ENCODE measurements at regions not wholly inside any gene's neighbourhood (a gene's known extent, or its start where the extent isn't known, plus 50 kb on each side); places are given as distances from the start of the nearest gene placed in this dataset.
"Not testable (repeated sequence)": the region's sequence is repeated elsewhere in the genome, so short reads cannot be mapped to it uniquely, and the experiment has no call there.

DNA sequence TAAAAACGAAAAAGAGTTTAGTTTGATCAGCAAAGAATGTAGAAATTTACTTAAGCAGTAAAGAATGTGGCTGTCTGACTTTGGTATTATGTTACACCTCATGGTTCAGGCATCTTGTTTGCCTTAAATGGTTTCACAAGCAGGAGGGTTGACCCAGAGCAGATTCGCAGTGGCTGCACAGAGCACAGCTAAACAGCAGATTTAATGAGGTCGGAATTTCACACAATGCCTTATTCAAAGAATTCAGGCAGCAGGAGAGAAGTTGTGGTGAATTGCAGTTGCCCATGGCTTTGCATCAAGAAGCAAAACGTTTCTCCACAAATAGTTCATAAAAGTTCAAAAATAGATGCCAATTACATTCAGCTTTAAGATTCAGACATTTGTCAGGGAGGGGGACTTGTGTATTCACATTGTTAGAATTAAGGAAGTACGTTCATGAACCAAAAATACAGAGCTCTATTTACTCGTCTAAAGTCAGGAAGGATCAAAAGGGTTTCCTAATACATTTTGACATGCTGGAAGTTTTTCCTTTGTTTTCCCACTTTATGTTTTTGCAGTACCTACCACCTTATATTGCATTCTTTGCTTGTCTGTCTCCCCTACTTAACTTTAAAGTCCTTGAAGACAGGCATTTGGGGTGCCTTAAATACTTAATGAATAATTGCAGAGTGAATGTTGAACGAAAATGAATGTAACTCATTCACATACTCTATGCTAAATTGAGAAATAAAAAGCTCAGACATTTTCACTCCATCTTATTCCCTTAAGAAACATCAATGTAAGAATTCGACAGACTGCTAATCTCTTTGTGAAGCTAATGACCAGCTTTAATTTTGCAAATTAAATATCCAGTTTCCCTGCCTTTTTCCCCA lies 1163.6 kb upstream of the CITED2 start:
- DNase-seq (ENCODE audit: low spot score): peak; percentile 35

DNA sequence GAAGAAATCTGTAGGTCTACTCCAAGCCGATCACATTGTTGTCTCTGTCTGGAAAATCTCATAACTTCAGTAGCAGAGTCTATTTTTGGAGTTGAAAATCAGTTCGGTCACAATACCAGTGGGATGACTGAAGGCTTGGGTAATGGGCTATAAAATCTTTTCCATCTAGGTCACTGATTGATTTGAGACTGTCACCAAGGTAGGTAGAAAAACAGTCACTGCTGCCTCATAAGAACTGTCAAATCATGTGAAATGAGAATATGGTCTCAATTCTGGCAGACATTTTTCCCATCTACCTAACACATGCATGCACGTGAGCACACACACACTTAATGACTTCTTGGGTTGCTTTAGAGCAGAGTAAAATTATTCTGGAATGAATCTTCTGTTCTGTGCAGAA lies 1162.8 kb upstream of the CITED2 start:
- DNase-seq (ENCODE audit: low spot score): peak; percentile 4

DNA sequence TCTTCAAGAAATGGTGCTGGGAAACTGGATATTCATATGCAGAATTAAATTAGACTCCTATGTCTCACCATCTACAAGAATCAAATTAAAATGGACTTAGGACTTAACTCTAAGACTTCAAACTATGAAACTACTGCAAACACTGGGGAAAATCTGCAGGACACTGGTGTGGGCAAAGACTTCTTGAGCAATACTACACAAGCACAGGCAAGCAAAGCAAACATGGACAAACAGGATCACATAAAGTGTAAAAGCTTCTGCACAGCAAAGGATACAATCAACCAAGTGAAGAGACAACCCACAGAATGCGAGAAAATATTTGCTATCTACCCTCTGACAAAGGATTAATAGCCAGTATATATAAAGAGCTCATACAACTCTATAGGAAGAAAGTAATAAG lies 1161.1 kb upstream of the CITED2 start:
- no peak for DNase-seq (ENCODE audit: low spot score)

DNA sequence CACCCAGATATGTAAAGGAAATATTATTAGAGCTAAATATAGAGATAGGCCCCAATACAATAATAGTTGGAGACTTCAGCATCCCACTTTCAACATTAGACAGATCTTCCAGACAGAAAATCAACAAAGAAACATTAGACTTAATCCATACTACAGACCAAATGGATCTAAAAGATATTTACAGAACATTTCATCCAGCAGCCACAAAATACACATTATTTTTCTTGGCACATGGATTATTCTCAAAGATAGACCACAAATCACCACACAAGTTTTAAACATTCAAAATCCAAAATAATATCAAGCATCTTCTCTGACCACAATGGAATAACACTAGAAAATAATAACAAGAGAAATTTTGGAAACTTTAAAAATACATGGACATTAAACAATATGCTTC lies 1159.1 kb upstream of the CITED2 start:
- DNase-seq (ENCODE audit: low spot score): no peak

DNA sequence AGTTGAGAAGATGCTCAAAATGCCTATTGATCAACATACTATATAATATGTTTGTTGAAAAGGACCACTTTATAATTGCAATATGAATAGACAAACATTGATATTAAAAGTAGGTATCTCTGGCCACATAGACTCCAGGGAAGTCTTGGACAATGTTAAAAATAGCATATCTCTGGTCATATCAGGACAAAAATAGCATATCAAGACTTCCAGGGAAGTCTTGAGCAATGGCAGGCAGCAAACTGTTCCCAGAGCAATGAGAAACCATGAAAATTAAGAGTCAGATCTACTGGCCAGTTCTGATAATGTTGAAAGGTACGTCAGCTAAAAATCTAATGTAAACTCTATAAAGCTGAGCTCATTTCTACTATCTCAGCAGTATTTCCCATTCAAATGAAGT lies 1130.3 kb upstream of the CITED2 start:
- no peak for DNase-seq (ENCODE audit: low spot score)

DNA sequence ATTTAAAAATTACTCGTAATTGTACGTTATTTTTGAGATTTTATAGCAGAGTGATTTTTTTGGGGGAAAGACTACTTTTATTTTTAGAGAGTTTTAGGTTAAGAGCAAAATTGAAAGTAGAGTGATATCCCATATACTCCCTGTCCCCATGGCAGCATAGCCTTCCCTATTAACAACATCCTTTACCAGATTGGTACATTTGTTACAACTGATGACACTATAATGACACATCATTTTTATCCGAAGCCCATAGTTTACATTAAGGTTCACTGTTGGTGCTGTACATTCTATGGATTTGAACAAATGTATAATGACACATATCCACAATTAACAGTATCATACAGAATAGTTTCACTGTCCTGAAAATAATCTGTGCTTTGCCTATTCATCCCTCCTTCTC lies 1126.4 kb upstream of the CITED2 start:
- DNase-seq (ENCODE audit: low spot score): no peak

DNA sequence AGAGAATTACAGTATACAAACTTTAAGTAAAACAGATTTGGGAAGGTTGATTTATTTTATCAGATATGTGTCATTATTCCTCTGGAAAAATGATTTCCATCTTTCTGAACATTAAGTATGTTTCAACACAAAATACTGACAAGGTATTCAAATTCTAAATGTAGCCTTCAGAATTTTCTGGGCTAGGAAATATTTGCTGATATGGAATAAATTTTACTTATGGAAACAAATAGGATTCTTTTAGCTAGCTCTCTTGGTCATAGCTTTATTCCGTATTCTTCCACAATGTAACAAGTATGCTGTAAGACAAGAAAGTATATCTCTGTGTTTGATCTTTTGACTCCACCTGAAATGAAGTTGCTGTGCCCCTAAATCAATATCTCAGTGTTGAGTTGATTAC lies 1125.2 kb upstream of the CITED2 start:
- DNase-seq (ENCODE audit: low spot score): no peak

DNA sequence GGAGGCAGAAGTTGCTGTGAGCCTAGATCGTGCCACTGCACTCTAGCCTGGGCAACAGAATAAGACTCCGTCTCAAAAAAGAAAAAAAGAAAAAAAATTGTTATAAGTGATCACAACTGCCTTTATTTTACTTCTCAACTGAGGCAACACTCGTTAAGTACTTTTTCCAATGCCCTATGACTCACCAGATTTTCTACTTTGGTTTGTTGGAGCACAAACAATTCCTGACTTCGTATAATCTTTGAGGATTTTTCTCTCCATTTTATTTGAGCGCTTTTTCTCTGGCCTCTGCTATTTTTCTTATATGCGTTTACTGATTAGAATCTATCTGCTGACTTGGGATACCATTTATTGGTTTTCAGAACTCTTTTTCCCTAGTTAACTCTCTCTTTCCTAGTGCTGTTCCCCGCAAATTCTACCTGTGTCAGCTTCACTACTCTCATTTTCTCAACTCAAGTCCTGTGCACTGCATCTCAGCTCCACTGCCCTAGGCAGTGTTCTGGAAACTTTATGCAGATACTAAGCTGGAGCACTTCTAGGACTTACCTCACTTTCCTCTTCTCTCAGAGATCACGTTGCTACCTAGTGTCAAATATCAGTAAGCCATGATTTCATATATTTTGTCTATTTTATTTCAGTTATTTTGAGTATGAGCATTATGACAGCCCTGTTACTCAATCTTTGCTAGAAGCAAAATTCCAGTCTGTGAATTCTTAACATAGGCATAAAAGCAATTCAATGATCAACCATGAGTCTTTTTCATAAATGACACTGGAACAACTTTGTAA lies 1120.1 kb upstream of the CITED2 start:
- DNase-seq (ENCODE audit: low spot score): no peak

DNA sequence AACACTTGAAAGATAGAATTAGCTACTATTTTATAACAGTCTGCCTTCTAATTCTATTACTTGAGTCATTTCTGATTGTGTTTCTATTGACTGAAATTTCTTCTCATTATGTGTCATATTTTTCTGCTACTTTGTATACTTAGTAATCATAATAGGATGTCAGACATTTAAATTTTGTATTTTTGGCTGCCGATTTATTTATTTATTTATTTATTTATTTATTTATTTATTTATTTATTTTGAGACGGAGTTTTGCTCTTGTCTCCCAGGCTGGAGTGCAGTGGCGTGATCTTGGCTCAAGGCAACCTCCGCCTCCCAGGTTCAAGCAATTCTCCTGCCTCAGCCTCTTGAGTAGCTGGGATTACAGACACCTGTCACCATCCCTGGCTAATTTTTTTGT lies 1119.0 kb upstream of the CITED2 start:
- DNase-seq (ENCODE audit: low spot score): not testable (repeated sequence)

DNA sequence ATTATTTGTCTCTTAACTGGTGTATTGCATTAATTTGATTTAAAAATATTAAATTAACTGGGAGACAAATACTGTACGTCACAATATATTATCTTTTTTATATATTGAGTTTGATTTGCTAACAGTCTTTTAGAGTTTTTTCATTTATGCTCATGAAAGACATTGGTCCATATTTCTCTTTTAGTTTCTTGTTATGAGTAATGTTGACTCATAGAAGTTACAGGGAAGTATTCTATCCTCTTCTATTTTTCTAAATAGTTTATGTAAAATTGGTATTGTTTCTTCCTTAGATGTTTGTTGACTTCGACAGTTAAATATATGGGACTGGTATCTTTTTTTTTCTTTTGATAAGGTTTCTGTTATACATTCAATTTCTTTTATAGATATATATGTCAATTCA lies 1115.6 kb upstream of the CITED2 start:
- DNase-seq (ENCODE audit: low spot score): peak; percentile 3

DNA sequence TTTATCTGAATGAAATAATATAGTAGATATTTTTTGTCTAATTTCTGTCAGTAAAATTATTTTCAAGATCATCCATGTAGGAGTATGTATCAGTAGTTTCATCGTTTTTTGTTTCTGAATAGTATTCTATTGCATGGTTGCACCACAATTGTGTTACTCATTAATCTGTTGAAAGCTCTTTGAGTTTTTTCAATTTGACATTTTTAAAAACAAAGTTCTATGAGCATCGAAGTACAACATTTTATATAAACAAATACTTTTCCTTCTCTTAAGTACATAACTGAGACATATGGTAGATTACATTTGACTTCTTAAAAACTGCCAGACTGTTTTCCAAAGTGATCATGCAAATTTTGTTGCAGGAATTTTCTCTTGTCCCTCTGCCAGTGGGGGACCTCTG lies 1113.1 kb upstream of the CITED2 start:
- no peak for DNase-seq (ENCODE audit: low spot score)

DNA sequence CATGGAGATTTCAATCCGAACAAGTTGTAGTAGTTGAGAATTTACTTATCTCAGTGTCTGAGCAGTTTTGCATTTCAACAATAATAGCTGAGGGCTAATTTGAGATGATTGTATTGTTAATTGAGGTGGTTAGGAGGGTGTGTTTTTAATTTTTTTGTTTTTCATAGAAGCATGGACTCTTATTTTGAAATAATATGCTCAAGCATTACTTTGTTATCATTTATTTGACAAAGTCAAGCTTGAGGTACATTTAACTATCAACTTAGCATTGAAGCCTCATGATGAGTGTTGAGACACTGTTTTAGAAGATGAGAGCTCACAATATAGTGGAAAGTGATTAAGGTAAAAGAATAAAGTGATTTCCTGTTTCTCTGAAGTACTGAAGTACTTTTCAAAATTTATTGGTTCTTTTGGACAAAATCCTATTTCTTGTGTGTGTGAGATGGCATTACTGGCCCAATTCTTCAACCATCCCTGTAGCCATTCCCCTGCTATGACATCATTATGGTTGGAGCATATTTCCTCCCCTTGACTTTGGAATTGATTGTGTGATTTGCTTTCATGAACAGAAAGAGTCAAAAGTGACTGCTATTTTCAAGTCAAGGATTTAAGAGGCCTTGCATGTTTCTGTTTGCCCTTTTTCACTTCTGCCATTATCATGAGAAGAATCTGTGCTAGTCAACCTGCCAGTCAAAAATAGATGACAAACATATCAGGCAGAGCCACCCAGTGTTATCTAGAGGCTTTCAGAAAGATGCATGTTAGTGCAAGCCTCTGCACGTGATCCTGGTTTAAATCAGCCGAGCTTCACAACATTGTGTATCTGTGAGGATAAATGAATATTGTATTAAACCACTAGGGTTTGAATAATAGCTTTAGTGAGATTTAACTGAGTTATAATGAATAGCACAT lies 1112.3 kb upstream of the CITED2 start:
- no peak for DNase-seq (ENCODE audit: low spot score)

DNA sequence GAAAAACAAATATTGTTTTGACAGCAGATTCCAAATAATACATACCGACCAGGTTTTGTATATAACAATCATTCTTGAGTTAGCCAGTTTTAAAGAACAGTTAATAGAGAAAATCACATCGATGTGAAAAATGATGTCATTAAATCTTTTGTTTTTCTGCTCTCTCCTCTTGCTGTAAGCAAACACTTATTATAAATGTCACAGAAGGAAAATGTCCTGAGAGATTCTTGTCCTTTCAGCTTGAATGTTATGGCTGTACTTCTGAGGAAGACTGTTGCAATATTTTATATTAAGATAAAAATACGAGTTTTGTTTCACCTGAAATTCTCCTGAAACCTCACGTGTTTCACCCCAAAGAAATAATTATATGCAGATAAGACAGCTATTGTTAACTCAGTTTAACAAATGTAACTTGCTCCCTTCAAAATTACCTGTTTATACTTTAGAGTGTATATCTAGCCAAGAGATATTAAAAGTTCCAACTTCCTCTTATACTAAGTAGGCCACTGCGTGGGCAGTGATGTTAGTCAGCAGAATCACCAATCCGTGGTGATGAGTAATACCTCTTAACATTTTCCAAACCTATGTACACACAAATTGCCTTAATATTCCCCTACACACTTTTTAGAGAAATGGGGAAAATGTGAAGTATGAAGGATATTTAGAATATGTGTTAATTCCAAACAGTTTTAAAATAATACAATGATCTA lies 1111.4 kb upstream of the CITED2 start:
- peak; percentile 32 for DNase-seq (ENCODE audit: low spot score)

DNA sequence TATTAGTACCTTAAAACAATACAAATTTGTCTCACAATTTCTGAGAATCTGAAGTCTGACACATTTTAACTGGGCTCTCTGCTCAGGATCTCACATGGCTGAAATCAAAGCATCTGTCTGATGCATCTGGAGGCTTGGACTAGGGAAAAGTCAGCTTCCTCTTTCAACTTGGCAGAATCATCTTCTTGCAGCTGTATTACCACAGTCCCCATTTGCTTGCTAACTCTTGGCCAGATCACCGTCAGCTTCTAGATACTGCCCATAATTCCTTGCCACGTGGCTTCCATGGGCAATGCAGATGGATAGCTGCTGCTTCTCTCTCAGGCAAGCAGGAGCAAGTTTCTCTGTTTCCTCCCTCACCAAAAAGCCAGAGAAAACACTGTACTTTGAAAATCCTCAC lies 1106.4 kb upstream of the CITED2 start:
- no peak for DNase-seq (ENCODE audit: low spot score)

DNA sequence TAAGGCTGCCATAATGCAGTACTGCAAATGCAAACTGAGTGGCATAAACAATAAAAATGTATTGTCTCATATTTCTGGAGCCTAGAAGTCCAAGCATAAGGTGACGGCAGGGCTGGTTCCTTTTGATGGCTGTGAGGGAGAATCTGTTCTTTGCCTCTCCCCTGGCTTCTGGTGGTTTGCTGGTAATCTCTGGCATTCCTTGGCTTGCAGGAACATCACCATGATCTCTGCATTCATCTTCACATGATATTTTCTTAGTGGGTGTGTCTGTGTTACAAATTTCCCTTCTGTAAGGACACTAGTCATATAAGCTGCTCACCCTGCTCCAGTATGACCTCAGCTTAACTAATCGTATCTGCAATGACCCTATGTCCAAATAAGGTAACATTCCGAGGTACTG lies 1104.2 kb upstream of the CITED2 start:
- no peak for DNase-seq (ENCODE audit: low spot score)

DNA sequence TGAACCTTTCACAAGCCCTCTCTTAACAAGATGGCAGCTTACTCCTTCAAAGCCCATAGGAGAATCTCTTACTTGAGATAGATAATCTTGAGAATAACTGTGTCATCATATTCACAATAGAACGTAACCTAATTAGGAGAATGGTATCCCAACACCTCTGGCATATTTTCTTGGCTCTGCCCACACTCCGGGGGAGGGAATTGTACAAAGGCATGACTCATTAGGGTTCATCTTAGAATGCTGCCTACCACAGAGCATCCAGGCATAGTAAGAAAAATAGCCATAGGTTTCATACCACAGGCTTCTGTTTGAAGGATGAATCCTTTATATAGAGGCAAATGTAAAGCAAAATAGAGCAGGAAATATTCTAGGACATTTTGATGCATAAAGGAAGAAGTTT lies 1100.6 kb upstream of the CITED2 start:
- no peak for DNase-seq (ENCODE audit: low spot score)

DNA sequence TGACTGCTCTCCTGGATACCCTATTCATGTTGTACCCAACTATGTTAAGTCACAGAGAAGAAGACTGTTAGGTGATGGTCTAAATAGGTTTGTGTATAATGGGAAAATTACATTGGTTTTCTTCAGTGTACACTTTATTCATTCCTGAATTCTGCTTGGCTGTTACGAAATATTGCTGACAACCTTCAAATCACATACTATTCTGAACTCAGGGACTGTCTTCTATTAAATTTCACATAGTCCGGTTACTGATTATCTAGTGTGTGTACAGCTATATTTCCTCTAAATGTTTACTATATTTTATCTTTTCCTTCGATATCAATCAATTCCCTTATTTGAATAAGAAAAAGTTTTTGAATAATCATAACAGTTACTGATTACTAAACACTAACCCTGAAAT lies 1090.3 kb upstream of the CITED2 start:
- no peak for DNase-seq (ENCODE audit: low spot score)

DNA sequence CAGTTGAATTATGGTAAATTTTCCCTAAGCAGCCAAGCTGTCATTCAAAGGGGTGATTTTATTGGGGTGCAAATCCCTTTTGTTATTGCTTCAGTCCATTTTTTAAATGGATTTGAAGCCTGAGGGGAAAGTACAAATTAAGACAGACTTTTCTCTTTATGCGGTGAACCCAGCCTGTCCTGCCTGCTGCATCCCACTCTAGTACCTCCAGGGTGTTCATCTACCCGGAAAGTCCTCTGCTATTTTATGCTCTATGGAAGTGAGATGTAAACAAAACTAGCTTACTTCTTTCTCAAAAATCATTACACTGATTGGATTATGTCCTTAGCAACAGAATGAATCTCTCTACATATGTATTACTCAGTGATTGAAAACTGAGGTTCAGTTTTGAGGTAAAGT lies 1088.9 kb upstream of the CITED2 start:
- DNase-seq (ENCODE audit: low spot score): no peak

DNA sequence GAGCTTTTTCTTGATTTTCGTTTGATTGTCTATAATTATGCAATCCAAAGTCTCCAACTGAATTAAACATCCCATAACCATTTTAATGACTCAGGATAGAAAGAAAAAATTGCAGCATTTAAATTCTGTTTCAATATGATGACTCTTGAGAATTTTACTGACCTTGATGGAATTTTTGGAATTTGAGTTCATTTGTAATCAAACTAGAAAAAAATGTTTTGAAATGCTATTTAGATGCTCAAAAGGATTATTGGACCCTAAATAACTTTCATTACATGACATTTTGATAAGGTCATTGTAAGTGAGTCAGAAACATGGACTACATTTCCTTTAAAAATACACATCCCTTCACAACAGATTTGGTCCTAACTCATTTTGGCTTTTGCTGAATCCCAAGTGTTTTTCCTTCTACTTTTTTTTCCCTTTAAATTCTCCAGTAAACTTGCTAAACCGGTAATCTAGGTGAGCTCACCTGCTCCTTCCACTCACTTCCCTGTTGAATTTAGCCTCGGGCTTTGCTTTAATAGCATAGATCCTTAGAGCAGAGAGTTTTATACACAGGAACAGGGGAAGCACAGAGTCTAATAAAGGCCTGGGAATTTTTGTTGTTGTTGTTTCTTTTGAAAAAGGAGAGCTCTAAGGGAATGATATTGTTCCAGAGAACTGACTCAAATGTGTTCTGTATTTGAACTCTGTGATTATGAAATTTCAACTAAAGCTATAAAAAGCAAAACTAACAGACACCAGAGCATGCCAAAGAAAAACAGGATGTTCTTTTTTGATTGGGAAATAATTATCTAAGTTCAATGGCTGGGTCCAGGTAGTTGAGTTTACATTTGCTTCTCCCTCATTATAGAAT lies 1088.2 kb upstream of the CITED2 start:
- no peak for DNase-seq (ENCODE audit: low spot score)

DNA sequence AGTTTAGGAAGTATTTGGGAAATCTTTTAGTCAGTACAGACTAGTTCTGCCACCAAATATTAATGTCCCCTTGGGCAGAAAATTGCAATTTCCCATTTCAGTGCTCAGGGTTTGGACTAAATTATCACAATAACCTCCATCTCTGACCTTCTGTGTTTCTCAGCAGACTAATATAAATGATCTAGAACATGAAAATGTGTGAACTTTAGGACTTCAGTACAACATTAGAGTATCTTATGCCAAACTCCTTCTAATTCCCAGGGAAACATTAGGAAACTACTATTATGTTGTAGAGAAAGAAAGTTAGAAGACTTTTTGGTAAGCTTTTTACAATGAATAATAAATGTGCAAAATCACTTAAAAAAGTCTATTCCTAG lies 1087.6 kb upstream of the CITED2 start:
- no peak for DNase-seq (ENCODE audit: low spot score)

DNA sequence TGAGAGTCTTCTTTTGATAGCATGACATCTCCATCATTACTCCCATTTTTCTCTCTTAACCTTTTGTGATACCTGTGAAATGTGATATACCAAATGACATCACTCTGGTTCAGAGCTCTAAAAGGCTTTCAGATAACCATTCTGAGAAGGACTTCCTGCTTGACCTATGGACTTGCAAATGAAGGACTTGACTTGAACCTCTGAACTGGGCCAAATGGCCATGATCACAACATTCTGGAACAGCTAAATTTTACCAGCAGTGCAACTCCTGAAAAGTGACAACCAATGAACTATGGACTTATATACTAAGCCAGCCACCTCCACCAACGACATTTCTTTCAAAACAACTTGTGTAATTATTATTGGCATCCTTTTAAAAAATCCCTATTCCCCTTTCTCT lies 1085.8 kb upstream of the CITED2 start:
- no peak for DNase-seq (ENCODE audit: low spot score)
